Activated naive CD4-positive, alpha-beta T cell treated with anti-CD3 and anti-CD28 coated beads, Interleukin-2, amount 10 ng/mL, durations not matched to agents 7 days and 5 days (primary cell): ENCODE measurements at regions not wholly inside any gene's neighbourhood (a gene's known extent, or its start where the extent isn't known, plus 50 kb on each side); places are given as distances from the start of the nearest gene placed in this dataset.

Experiments
- CTCF ChIA-PET: fragments of 350-600 bp; sonication (Branson Sonifier 250); formaldehyde crosslinking; loops from one replicate; lab custom pipeline; 2021; ENCODE audit warnings: antibody characterized with exemption; lab: Charles Lee
- DNase-seq: peaks from one replicate; pipeline ENCODE4 v3.0.0-alpha.2; 2020
- H3K27ac Mint-ChIP-seq: one replicate; pipeline ENCODE4 v1.8.0; 2021; ENCODE audit warnings: mild to moderate bottlenecking, moderate library complexity, mixed read lengths
- H3K27me3 Mint-ChIP-seq: one replicate; pipeline ENCODE4 v1.8.0; 2021; ENCODE audit warnings: mild to moderate bottlenecking, mixed read lengths
- H3K36me3 Mint-ChIP-seq: one replicate; pipeline ENCODE4 v1.8.0; 2021; ENCODE audit warnings: mixed read lengths
- H3K4me1 Mint-ChIP-seq: one replicate; pipeline ENCODE4 v1.8.0; 2021; ENCODE audit warnings: mixed read lengths
- H3K4me3 Mint-ChIP-seq: one replicate; pipeline ENCODE4 v1.8.0; 2021; ENCODE audit warnings: mild to moderate bottlenecking, moderate library complexity, mixed read lengths
- H3K9me3 Mint-ChIP-seq: one replicate; pipeline ENCODE4 v1.8.0; 2021; ENCODE audit warnings: mixed read lengths

GRCh38 chr2:16040271-16041010 lies 100.1 kb downstream of the MYCN start:
- no peak for DNase-seq
- Mint-ChIP-seq H3K4me1 (no peaks in the 10 kb centered on the region), H3K4me3 (no peak overlapping the region), H3K27me3 (peaks cover 3% of the 10 kb centered on the region), H3K36me3 (no peaks in the 10 kb centered on the region), H3K9me3 (no peaks in the 10 kb centered on the region), H3K27ac (no peak overlapping the region)
- CTCF ChIA-PET = no interaction called here

GRCh38 chr2:16039823-16040222 lies 99.5 kb downstream of the MYCN start:
- CTCF ChIA-PET = no interaction called here
- Mint-ChIP-seq H3K36me3 (no peaks in the 10 kb centered on the region), H3K4me3 (no peak overlapping the region), H3K27ac (no peak overlapping the region), H3K4me1 (no peaks in the 10 kb centered on the region), H3K9me3 (no peaks in the 10 kb centered on the region), H3K27me3 (peaks cover 3% of the 10 kb centered on the region)
- DNase-seq = no peak

DNA sequence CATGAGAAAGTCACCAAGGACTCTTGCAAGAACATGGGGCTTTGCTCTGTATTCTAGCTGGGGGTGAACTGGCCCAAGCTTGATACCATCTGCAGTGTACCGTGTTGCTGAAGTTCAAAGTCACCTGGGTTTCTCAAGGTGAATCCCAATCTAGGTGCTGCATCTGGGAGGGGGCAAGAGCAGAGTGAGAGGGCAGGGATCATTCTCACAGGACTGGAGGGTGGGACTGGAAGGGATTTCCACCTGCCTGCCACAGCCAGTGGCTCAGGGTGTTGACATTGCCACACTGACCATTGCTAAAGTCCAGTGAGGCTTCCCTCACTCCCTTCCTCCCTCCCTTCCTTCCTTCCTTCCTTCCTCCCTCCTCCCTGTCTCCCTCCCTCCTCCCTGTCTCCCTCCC lies 98.7 kb downstream of the MYCN start:
- Mint-ChIP-seq H3K9me3 (no peaks in the 10 kb centered on the region), H3K4me1 (no peaks in the 10 kb centered on the region), H3K27me3 (peaks cover 3% of the 10 kb centered on the region), H3K36me3 (no peaks in the 10 kb centered on the region), H3K4me3 (no peak overlapping the region), H3K27ac (no peak overlapping the region)
- DNase-seq = no peak
- CTCF ChIA-PET = no interaction called here

DNA sequence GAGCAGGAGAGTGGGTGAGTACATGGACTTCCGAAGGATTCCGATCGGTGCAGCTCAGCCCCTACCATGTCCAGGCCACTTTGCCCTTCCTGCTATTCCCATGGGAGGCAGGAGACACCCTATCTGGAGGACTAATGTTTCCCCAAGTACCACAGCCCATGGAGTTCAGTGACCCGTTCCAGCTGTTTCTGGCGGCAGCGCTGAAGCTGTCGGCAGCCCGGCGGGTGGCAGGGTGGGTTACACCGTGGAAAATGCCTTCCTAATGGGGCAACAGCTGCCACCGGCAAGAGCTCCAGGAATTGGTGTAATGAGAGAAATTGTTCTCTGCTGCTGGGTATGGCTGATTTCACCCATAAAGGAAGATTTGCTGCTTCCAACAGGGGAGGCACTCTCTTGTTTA lies 98.3 kb downstream of the MYCN start:
- H3K4me1 Mint-ChIP-seq = no peaks in the 10 kb centered on the region
- no peak overlapping the region for H3K27ac Mint-ChIP-seq
- CTCF ChIA-PET = no interaction called here
- H3K36me3 Mint-ChIP-seq = no peaks in the 10 kb centered on the region
- no peak overlapping the region for H3K4me3 Mint-ChIP-seq
- DNase-seq = no peak
- H3K9me3 Mint-ChIP-seq = no peaks in the 10 kb centered on the region
- peaks cover 3% of the 10 kb centered on the region for H3K27me3 Mint-ChIP-seq

DNA sequence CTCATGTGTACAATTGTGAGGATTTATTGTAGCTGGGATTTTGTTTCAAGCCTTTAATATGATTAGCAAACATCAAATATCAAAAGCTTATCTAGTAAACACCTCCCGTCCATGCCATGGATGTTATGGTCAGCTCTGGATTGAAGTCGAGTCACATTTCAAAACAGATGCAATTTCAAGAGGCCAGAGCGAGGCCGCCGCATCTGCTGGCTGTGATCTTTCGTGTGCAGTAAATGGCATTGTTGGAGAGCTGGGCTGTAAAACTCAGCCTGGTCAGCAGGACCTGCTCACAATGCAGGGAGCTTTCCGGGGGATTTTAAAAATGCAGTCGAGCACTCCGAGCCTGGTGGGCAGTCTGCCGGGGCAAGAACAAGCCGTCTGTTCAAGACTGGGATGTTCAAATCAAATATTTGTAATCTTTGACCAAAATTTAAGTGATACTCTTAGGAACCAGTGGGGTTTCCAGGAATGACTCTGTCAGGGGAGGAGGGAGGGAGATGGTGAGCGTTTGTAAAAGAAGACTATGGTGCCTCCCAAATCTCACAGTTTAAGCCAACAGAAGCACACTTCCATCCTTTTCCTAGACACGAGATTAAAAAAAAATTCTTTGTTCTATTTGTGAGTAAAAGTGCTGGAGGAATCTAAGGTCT lies 97.6 kb downstream of the MYCN start:
- Mint-ChIP-seq H3K9me3 (no peaks in the 10 kb centered on the region), H3K27me3 (peaks cover 3% of the 10 kb centered on the region), H3K36me3 (no peaks in the 10 kb centered on the region), H3K4me3 (no peak overlapping the region), H3K27ac (no peak overlapping the region), H3K4me1 (no peaks in the 10 kb centered on the region)
- CTCF ChIA-PET = no interaction called here
- no peak for DNase-seq

DNA sequence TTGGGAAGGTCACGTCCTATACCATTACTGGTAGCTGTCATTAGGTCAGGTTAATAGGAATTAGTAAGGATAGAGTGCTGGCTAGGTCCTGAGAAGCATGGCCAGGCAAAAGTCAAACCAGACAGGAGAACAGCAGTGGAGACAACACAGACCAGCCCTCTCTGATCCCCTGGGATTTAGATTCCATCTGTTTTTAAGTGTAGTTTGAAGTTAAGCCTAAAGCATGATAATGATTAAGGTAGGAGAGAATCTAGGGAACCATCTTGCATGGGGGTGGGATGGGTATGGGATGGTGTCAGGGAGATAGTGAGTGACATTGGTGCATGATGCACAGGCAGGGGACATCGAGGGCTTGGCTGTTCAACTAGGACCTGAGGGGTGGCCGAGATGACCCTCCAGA lies 96.6 kb downstream of the MYCN start:
- DNase-seq = no peak
- Mint-ChIP-seq H3K36me3 (no peaks in the 10 kb centered on the region), H3K9me3 (no peaks in the 10 kb centered on the region), H3K27ac (no peak overlapping the region), H3K4me1 (no peaks in the 10 kb centered on the region), H3K4me3 (no peak overlapping the region), H3K27me3 (peaks cover 3% of the 10 kb centered on the region)
- CTCF ChIA-PET = no interaction called here

- CTCF ChIA-PET = no interaction called here
- no peak overlapping the region for H3K4me3 Mint-ChIP-seq
- peaks cover 3% of the 10 kb centered on the region for H3K27me3 Mint-ChIP-seq
- H3K9me3 Mint-ChIP-seq = no peaks in the 10 kb centered on the region
- no peaks in the 10 kb centered on the region for H3K4me1 Mint-ChIP-seq
- no peak for DNase-seq
- no peak overlapping the region for H3K27ac Mint-ChIP-seq
- H3K36me3 Mint-ChIP-seq = no peaks in the 10 kb centered on the region
Observed at GRCh38 chr2:16035747-16036745, 95.7 kb downstream of the MYCN start.

DNA sequence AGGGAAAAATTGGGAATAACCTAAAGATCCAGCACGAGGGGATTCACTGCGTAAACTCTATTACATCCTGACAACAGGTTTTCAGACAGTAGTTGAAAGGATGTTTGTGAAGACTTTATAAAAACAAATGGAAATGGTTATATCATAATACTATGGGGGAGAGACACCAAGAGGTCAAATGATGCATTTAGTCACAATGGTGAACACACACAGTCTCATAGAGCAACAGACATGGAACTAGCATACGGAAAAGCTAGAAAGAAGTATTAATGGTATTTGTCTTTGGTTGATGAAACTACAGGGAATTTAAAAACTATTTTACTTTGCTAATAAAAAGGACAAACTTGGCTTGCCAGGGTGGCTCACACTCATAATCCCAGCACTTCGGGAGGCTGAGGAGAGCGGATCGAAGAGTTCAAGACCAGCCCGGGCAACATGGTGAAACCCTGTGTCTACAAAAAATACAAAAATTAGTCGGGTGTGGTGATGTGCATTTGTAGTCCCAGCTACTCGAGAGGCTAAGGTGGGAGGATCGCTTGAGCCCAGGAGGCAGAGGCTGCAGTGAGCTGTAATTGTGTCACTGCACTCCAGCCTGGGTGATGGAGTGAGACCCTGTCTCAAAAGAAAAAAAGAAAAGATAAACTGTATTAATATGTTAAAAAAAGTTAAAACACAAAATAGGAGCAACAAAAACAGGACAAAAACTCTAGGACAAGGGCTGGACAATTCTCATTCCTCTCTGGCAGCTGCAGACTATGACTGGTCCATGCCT lies 94.8 kb downstream of the MYCN start:
- no peaks in the 10 kb centered on the region for H3K9me3 Mint-ChIP-seq
- no peak overlapping the region for H3K4me3 Mint-ChIP-seq
- H3K27me3 Mint-ChIP-seq = peaks cover 3% of the 10 kb centered on the region
- H3K36me3 Mint-ChIP-seq = no peaks in the 10 kb centered on the region
- H3K27ac Mint-ChIP-seq = no peak overlapping the region
- CTCF ChIA-PET = no interaction called here
- DNase-seq = no peak
- no peaks in the 10 kb centered on the region for H3K4me1 Mint-ChIP-seq

GRCh38 chr2:16034151-16034974 lies 94.0 kb downstream of the MYCN start:
- no peaks in the 10 kb centered on the region for H3K36me3 Mint-ChIP-seq
- CTCF ChIA-PET = no interaction called here
- no peak overlapping the region for H3K27ac Mint-ChIP-seq
- H3K9me3 Mint-ChIP-seq = no peaks in the 10 kb centered on the region
- H3K4me1 Mint-ChIP-seq = no peaks in the 10 kb centered on the region
- H3K27me3 Mint-ChIP-seq = peaks cover 3% of the 10 kb centered on the region
- H3K4me3 Mint-ChIP-seq = no peak overlapping the region
- no peak for DNase-seq

DNA sequence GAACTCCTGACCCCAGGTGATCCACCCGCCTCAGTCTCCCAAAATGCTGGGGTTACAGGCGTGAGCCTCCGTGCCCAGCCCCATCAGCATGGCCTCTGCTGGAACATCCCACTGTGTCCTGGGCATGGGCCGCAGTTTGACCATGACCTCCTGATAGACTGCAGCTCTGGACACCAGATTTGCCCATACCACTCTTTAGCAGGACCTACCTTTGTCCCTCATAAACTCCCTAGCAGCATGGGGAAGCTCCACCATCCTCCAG lies 92.6 kb downstream of the MYCN start:
- Mint-ChIP-seq H3K4me3 (no peak overlapping the region), H3K27ac (no peak overlapping the region)
- CTCF ChIA-PET = no interaction called here

DNA sequence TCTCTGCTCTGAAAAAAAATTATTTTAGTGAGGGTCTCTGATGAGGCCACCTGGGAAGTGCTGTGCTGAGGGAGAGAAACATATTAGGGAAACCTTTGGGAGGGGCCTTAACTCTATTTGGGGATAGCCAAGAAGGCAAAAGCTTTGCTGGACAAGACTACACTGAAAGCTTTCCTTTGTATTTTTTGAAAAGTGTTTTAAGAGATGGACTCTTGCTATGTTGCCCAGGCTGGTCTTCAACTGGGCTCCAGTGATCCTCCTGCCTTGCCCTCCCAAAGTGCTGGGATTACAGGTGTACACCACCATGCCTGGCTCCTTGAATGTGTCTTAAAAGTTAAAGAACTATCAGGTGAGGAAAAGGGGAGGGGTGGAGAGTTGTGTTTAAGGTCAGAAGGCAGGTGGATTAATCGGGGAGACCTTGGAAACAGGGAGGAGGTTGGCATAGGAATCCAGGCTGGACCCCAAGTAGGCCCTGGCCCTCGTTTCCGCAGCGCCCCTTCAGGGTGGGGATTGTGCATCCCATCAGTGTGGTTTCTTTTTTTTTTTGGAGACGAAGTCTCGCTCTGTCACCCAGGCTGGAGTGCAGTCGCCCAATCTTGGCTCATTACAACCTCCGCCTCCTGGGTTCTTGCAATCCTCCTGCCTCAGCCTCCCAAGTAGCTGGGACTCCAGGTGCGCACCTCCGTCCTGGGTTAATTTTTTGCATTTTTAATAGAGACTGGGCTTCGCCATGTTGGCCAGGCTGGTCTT lies 92.1 kb downstream of the MYCN start:
- no peaks in the 10 kb centered on the region for H3K36me3 Mint-ChIP-seq
- no peak overlapping the region for H3K27ac Mint-ChIP-seq
- no peak overlapping the region for H3K4me3 Mint-ChIP-seq
- H3K9me3 Mint-ChIP-seq = no peaks in the 10 kb centered on the region
- CTCF ChIA-PET = no interaction called here
- no peaks in the 10 kb centered on the region for H3K4me1 Mint-ChIP-seq
- no peaks in the 10 kb centered on the region for H3K27me3 Mint-ChIP-seq
- no peak for DNase-seq

More for the DNA sequence above, 92.6 kb downstream of the MYCN start:
- no peaks in the 10 kb centered on the region for H3K27me3 Mint-ChIP-seq
- H3K36me3 Mint-ChIP-seq = no peaks in the 10 kb centered on the region
- H3K9me3 Mint-ChIP-seq = no peaks in the 10 kb centered on the region
- H3K4me1 Mint-ChIP-seq = no peaks in the 10 kb centered on the region
- no peak for DNase-seq

- H3K27ac Mint-ChIP-seq = no peak overlapping the region
- CTCF ChIA-PET = no interaction called here
- H3K36me3 Mint-ChIP-seq = no peaks in the 10 kb centered on the region
- H3K27me3 Mint-ChIP-seq = no peaks in the 10 kb centered on the region
- H3K4me3 Mint-ChIP-seq = no peak overlapping the region
- DNase-seq = no peak
- no peaks in the 10 kb centered on the region for H3K9me3 Mint-ChIP-seq
- no peaks in the 10 kb centered on the region for H3K4me1 Mint-ChIP-seq
Observed at GRCh38 chr2:16031848-16032159, 91.5 kb downstream of the MYCN start.
